GM19438 (cell line): ENCODE measurements at regions not wholly inside any gene's neighbourhood (a gene's known extent, or its start where the extent isn't known, plus 50 kb on each side); places are given as distances from the start of the nearest gene placed in this dataset.
"Not testable (repeated sequence)": the region's sequence is repeated elsewhere in the genome, so short reads cannot be mapped to it uniquely, and the experiment has no call there.

Experiments
- ATAC-seq: cut with Tn5 transposase; IDR thresholded peaks from one replicate; pipeline ENCODE4 v1.9.1; 2021; ENCODE audit warnings: low read depth; ENCODE audit not compliant: unreplicated experiment

DNA sequence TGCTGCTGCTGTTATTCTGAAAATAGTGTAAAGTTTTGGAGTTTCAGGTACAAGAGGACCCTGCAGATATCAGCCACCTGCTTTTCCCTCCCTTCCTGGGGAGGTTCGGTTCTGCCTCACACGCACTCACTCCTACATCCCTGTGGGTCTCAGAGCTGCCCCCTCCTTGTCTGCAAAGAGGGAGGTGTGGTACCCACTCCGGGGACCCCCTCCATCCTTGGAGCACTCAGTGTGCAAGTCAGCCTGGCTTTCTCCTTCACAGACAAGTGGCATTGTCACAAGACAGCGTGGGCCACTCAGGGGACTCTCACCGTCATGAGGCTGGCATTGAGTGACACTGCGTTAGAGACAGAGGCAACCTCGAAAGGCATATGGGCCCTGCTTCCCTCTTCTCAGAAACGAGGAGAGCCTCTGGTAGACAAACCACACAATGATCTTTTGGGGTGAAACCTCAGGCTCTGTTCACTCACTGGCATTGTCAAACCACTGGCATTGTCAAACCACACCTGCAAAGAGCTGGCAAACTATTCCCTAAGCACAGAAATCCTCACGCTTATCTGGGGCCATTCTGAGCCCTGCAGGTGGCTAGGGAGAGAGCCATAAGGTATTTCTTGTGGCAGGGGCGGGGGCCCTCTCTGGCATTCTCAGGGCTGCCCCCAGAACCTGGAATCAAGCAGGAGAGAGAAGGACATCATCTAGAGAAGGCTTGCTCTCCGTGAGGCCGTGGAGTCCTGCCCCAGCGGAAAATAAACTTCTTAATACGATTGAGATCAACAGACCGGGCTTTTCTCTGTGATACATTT lies 285.0 kb downstream of the SHOX start:
- no peak for ATAC-seq

DNA sequence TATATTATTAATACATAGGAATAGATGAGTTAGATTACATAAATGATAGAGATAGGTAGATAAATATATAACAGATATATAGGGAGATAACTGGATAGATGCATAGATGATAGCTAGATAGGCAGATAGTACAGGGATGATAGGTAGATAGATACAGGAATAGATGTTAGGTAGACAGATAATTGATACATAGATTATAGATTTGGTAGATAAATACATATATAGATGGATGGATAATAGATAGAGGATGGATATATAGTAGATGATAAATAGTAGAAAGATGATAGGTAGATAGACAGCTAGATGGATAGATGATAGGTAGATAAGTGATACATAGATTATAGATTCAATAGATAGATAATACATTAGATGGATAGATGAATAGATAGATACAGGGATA lies 283.6 kb downstream of the SHOX start:
- ATAC-seq = no peak

DNA sequence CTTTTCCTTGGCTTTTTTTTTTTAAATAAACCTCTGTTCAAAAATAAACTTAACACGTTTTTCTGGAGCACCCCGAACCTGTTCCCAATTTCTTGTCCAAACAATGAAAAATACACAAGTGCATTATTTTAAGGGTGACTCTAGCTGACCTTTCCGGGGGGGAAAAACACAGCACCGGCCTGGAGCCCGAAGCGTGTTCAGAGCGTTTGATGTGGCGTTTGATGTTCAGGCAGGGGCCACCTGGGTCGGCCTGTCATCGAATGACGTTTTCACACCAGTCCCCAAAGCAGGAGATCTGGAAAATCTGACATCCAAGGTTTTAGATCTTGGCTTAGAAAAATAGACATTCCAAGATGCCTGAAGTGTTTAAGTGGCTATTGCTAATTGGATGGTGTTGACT lies 282.1 kb downstream of the SHOX start:
- ATAC-seq = no peak

DNA sequence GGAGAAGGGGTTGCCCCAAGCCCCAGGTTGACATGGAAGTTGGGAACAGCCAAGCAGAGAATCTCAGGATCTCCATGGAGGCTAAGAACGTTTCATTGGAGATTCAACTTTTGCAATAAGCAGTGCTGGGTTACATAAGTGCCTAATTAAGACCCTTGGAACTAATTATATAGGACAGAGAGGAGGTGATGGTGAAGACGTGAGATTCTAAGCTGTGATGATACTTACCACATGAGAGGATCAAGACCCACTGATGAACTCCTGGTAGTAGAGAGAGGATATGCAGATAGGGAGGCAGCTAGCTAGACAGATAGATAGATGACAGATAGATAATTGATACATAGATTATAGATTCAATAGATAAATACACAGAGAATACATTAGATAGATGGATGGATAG lies 278.5 kb downstream of the SHOX start:
- ATAC-seq = not testable (repeated sequence)

DNA sequence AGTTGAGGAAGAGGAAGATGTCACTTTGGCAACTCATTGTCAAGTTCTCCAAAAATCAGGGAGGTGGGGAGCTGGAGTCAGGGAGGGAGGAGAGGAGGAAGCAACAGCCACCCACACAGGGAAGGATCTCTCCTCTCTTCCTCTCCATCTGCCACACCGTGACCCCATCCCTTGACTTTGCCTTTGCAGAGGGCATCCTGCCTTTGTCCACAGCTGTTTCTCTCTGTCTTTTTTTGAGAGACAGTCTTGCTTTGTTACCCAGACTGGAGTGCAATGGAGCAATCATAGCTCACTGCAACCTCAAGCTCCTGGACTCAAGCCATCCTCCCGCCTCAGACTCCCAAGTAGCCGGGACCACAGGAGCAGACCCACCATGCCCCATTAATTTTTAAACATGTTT lies 276.0 kb downstream of the SHOX start:
- no peak for ATAC-seq

DNA sequence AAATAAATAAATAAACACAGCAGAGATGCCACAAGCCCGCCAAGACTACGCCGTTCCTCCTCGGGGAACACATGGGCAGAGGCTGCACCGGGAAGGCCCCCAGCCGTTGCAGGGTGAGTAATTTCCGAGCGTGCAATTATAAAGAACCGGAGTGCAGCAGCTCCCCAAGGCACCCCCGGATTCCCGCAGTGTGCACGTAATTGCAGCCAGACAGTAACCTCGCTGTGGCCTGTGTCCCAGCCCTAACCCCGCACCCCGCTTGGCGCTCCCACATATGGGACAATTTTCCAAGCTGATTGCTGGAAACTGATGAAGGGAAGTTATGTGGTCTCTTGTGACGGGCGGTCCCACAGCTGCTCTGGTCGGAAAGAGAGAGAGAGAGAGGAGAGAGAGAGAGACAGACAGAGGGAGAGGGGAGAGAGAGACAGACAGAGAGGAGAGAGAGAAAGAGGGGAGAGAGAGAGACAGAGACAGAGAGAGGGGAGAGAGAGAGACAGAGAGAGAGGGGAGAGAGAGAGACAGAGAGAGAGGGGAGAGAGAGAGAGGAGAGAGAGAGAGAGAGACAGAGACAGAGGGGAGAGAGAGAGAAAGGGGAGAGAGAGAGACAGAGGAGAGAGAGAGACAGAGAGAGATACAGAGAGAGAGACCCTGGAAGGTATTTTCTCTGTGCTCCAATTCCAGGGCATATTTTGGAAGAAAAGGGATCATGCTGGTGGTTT lies 275.4 kb downstream of the SHOX start:
- ATAC-seq = no peak

DNA sequence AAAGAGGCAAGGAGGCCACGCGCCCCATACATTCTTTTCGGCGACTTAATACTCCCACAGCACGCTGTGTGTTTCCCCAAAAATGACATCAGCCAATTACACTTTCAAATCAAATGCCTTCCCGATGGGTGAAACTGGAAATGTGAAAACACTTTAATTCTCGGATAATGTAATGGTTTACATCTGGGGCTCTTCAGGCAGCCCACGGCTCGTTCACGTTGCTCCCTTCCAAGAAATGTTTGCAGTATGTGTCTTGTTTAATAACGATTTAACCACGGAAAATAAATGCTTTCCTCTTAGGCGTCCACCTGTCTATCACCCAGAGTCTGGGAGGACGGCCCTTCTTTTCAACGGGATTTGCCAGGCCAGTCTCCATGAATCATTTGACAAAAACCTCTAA lies 272.5 kb downstream of the SHOX start:
- ATAC-seq = no peak

DNA sequence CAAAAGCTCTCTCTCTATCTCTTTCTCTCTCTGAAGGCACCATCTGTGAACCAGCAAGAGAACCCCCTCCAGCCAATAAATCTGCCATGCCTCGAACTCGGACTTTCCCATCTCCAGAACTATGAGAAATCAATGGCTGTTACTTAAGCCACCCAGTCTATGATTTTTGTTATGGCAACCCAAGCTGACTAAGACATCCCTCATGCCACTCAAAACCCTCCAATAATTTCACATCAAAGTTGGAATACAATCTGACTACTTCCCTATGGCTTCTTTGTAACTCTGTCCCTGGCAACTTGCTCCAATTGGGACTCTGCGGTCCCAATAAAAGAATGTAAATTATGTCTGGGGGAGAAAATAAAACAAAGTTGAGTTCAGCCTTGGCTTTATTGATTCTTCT lies 265.7 kb downstream of the SHOX start:
- ATAC-seq = no peak

DNA sequence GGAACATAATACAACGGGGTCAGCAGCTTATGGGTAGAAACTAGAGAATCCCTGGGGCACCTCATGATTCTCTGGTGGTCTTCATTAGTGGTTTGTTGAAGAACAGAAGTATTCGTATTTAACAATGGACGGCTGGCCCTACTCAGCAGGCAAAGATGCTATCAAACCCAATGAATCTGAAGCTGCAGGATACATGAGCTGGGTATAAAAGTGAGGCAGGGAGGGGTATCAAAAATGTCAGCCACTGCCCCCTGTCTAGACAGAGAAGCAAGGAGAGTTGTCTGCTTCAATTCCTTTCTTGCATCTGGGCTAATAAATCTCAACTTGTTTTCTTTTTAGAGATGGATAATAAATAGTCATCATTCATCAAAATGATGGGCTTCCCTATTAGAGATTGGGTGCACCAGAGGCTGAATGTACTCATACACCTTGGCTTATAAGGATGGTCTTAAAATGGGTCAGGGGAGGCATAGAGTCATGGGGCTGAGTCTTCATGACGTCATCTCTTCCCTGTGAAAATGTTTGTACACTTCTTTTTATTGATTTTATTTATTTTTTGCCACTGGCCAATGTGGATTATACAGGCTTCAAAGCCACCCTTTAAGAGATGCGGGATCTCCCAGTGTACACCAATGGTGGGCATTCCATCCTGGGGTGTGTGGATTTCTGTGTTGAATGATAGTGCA lies 259.5 kb downstream of the SHOX start:
- ATAC-seq = no peak

DNA sequence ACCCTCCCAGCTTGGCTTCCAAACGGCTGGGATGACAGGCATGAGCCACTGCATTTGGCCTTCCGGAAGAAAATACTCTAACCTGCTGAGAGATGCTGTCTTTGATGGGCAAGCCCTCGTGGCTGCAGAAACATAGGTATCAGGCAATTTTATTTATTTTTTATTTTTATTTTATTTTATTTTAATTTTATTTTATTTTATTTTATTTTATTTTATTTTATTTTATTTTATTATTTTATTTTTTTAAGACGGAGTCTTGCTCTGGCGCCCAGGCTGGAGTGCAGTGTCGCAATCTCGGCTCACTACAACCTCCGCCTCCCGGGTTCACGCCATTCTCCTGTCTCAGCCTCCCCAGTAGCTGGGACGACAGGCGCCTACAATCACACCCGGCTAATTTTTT lies 257.1 kb downstream of the SHOX start:
- not testable (repeated sequence) for ATAC-seq

DNA sequence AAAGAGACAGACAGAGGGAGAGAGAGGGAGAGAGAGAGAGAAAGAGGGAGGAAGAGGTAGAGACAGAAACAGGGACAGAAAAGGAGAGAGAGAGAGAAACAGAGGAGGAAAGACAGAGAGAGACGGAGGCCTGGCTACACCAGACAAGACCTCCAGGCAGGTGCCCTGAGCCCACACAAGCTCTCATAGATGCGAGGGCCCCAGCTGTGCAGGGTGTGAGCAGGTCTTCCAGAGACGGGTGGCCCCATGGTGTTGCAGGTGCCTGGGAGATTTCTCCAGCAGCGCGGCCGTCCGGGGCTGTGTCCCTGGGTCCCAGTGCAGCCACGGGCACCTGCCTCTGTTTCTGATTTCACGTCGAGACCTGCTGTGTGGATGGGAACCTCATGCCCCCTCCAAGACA lies 253.0 kb downstream of the SHOX start:
- ATAC-seq = no peak

DNA sequence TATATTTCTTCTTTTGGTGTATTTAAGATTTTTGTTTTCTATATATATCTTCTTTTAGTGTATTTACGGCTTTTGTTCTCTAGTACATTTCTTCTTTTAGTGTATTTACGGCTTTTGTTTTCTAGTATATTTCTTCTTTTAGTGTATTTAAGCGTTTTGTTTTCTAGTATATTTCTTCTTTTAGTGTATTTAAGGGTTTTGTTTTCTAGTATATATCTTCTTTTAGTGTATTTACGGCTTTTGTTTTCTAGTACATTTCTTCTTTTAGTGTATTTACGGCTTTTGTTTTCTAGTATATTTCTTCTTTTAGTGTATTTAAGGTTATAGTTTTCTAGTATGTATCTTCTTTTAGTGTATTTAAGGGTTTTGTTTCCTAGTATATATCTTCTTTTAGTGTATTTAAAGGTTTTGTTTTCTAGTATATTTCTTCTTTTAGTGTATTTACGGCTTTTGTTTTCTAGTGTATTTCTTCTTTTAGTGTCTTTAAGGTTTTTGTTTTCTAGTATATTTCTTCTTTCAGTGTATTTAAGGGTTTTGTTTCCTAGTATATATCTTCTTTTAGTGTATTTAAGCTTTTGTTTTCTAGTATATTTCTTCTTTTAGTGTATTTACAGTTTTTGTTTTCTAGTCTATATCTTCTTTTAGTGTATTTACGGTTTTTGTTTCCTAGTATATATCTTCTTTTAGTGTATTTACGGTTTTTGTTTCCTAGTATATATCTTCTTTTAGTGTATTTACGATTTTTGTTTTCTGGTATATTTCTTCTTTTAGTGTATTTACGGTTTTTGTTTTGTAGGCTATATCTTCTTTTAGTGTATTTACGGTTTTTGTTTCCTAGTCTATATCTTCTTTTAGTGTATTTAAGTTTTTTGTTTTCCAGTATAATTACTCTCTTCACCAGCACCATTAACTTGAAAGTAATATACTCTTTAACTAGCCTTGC lies 249.4 kb downstream of the SHOX start:
- ATAC-seq = not testable (repeated sequence)

DNA sequence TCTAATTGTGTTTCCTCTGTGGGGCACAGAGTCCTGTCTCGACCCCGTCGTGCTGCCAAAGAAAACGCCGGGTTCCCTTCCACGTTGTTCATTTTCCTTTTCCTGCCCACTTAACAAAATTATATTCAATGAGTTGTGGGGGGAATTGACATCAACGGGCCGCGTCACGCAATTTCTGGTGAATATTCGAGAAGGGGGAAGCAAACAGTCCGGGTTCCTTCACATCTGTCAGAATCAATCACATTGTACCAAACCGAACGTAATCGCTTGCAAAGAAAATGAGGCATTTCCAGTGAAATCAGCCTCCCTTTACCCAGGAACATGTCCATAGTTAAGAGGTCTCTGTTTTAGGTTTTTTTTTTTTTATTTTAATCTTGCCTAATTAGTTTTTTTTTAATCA lies 243.5 kb downstream of the SHOX start:
- no peak for ATAC-seq

DNA sequence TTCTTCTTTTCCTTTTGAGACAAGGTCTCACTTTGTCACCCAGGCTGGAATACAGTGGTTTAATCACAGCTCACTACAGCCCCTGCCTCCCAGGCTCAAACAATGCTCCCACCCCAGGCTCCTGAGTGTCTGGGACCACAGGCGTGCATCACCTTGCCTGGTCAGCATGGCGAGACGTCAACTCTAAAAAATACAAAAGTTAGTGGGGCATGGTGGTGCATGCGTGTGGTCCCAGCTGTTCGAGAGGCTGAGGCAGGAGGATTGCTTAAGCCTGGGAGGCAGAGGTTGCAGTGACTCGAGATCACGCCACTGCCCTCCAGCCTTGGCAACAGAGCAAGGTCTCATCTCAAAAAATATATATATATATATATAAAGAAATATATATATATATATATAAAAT lies 242.4 kb downstream of the SHOX start:
- ATAC-seq = no peak

DNA sequence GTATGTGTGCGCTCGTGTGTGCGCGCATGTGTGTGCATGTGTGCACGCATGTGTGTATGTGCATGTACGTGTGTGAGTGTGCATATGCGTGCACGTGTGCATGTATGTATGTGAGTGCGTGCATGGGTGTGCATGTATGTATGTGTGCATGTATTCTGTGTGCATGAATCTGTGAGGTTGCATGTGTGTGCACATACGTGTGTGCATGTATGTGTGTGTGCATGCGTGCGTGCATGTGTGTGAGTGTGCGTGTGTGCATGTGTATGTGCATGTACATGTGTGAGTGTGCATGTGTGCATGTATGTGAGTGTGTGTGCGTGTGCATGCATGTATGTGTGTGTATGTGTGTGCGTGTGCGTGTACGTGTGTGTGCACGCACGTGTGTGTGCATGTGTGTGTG lies 241.5 kb downstream of the SHOX start:
- ATAC-seq = no peak

DNA sequence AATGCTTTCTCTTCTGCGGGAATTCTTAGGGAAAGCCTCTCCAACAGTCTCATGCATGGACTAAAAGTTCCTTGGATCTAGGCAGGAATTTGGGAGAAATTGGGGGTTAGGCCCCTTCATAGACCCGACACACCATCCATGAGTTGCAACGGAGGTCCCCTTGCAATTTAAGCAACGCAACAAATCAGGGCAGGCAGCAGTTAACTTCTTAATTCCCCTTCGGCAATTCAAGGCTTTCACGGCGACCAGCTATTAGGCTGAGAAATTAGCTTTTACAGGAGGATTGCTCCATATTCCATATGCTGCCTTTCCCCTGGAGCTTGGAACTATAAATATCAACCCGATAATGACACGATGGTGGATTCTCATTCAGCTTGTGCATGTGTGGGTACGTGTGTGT lies 241.0 kb downstream of the SHOX start:
- ATAC-seq = no peak

DNA sequence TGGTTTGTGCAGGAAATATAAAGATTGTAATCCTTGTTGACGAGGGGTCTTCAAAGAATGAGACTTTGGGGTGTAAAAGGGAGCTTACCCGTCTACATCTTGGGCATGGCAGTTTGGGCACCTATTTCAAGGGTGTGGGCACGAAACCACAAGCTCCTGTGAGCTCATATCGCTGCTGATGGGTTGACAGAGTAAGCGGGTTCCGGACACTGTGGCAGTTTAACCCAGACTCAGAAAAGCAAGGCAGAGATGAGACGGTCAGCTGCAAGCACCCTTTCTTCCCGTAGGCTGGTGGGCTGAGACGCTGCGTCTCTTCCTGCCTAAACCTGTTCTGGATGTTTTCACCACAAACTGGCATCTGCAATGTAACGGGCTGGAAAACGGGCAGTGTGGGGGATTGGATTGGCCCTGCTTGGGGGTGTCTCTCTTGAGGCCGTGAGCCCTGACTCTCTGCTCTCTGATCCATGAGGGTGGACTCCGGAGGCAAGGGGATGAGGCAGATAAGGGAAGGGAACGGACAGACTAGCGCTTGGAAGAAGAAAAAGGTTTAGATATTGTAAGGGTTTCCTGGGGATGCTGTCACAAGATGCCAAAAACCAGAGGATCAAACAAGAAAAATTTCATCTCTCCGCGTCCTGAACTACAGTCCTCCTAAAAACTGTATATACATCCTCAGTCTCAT lies 237.5 kb downstream of the SHOX start:
- ATAC-seq = no peak

DNA sequence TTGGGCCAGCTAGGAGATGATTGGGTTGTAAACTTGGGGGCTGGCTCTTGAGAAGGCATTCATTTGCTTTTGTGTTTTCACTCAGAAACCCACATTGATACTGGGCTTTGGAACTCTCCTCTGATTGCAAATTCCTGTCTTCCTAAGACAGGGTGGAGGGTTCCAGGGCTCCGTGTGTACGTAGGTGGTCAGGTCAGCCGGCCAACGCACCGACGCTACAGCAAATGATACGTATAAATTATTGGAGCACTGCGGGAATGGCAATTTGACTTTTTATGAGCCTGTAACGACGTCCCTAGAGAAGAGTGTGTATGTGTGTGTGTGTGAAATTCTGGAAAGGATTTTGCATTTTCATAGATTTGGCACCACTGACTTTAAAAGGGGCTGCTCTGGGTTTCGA lies 236.9 kb downstream of the SHOX start:
- no peak for ATAC-seq

DNA sequence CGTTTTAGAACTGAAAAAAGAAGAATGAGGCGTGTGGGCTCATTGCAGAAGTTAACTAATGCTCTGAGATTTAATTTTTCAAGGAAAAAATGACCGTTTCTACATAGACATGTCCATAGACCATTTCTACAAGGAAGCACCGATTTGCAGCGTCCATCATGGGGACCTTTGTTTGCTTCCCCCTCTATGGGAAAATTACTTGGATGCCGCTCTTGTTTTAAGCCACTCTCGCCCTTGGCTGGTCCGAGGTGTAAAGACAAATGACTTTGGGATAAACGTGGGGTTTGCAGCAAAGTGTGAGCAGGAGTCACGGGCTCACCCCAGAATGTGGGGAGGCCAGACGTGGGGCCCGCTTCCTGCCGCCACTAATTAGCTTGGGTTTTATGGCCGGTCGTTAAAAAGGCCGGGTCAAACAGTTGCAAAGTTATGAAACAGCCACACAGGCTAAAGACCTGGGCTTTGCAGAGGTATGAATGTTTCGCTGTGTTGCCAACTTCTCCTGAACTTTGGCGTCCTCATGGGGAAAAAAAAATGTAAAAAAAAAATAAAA lies 235.9 kb downstream of the SHOX start:
- ATAC-seq = no peak

DNA sequence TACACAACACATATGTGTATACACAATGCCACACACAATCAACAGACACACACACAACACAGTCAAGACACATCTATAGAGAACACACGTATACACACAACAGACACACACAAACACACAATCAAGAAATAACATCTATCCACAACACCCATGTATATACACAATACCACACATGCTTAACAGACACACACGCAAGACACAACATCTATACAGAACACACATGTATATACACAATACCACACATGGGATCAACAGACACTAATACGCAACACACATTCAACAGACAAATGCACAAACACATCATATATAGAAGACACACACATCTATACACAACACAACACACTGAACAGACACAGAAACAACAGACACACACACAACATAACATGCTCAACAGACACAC lies 234.8 kb downstream of the SHOX start:
- no peak for ATAC-seq
